ENCODE measurements at regions not wholly inside any gene's neighbourhood (a gene's known extent, or its start where the extent isn't known, plus 50 kb on each side); places are given as distances from the start of the nearest gene placed in this dataset.
A peak's percentile ranks its signal among the peaks of the same experiment; 100 is the strongest.

- peak; percentile 31 for DNase-seq
Observed at GRCh38 chr5:74954919-74955318, 88.7 kb upstream of the FAM169A start.

- no peak for DNase-seq
Observed at GRCh38 chr5:74953937-74954720, 87.9 kb upstream of the FAM169A start.

- DNase-seq = no peak
Observed at GRCh38 chr5:74953554-74953936, 87.4 kb upstream of the FAM169A start.

GRCh38 chr5:74952406-74952805 lies 86.2 kb upstream of the FAM169A start:
- DNase-seq = no peak

GRCh38 chr5:74951865-74952264 lies 85.7 kb upstream of the FAM169A start:
- DNase-seq = no peak

- no peak for DNase-seq
Observed at GRCh38 chr5:74950836-74951515, 84.8 kb upstream of the FAM169A start.

GRCh38 chr5:74949976-74950375 lies 83.8 kb upstream of the FAM169A start:
- DNase-seq = no peak

- no peak for DNase-seq
Observed at GRCh38 chr5:74948031-74948546, 81.9 kb upstream of the FAM169A start.

GRCh38 chr5:74946471-74946870 lies 80.3 kb upstream of the FAM169A start:
- DNase-seq = no peak

GRCh38 chr5:74945561-74946165 lies 79.5 kb upstream of the FAM169A start:
- no peak for DNase-seq

GRCh38 chr5:74943905-74944304 lies 77.7 kb upstream of the FAM169A start:
- no peak for DNase-seq

- DNase-seq = no peak
Observed at GRCh38 chr5:74942622-74943286, 76.6 kb upstream of the FAM169A start.

GRCh38 chr5:74940782-74941353 lies 74.7 kb upstream of the FAM169A start:
- DNase-seq = no peak

GRCh38 chr5:74938250-74938933 lies 72.2 kb upstream of the FAM169A start:
- DNase-seq = no peak

- no peak for DNase-seq
Observed at GRCh38 chr5:74935752-74936091, 69.5 kb upstream of the FAM169A start.

GRCh38 chr5:74934949-74935751 lies 69.0 kb upstream of the FAM169A start:
- no peak for DNase-seq

- DNase-seq = no peak
Observed at GRCh38 chr5:74927336-74927735, 61.1 kb upstream of the FAM169A start.

GRCh38 chr5:74919487-74919886 lies 53.3 kb upstream of the FAM169A start:
- DNase-seq = no peak

GRCh38 chr5:74919041-74919440 lies 52.9 kb upstream of the FAM169A start:
- no peak for DNase-seq

GRCh38 chr5:74918232-74918669 lies 52.1 kb upstream of the FAM169A start:
- no peak for DNase-seq
